ENCODE measurements at regions not wholly inside any gene's neighbourhood (a gene's known extent, or its start where the extent isn't known, plus 50 kb on each side); places are given as distances from the start of the nearest gene placed in this dataset.
A peak's percentile ranks its signal among the peaks of the same experiment; 100 is the strongest.
"Not testable (repeated sequence)": the region's sequence is repeated elsewhere in the genome, so short reads cannot be mapped to it uniquely, and the experiment has no call there.

GRCh38 chr12:31834150-31834549, 105.3 kb upstream of the AMN1 start:
- no peak for ATAC-seq
- intact Hi-C loops (cut with DNase I): no loop called here
- DNase-seq (ENCODE audit: low spot score): no peak

DNA sequence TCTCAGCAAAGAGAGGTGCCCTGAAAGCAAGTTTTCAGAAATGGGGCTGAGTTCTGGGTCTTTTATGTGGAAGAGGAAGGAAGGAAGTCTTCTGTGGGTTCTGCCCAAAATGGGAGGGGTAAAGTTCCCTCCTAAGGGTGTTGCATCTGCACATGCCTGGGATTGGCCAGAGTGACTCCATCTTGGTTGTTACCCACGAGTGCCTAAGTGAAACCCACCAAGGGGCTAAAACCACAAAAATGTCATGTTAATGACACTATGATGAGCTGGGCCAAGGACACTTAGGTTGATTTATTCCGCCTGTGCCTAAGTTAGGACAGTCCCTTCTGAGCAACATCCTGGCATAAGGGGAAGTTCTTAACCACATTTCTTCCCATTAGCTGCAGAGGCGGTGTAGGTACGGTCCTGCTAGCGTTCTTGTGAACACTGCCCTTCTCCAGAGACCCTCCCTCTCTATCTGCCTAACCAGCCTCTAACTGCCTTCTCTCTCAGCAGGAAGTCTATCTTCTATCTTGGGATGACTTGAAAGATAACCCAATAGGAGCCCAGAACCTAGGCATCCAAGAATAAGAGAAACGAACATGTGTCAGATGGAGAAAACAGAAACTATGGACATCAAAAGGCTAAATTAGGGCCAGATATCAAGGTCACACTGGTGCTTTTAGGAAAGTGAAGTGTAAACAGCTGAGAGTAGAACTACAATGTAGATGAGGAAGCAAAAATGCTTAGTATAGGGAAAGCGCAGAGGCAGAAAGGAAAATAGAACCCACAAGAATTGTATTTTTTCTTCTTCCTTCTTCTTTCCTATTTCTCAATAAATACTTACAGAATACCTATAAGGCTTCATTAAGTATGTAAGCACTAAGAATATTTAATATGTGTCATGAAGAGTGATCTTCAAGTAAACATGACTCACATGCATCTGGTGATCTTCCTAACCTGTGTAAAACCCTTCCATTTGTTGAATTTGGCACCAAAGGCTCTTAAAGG, 104.2 kb upstream of the AMN1 start:
- intact Hi-C loops (cut with DNase I): no loop called here
- DNase-seq (ENCODE audit: low spot score): no peak
- ATAC-seq: peak; percentile 72

GRCh38 chr12:31828071-31828470, 99.2 kb upstream of the AMN1 start:
- intact Hi-C loops (cut with DNase I): no loop called here
- no peak for ATAC-seq

GRCh38 chr12:31822761-31823160, 93.9 kb upstream of the AMN1 start:
- no peak for DNase-seq (ENCODE audit: low spot score)
- no peak for ATAC-seq
- intact Hi-C loops (cut with DNase I): no loop called here

More at GRCh38 chr12:31828071-31828470, 99.2 kb upstream of the AMN1 start:
- no peak for DNase-seq (ENCODE audit: low spot score)

GRCh38 chr12:31821484-31821883, 92.7 kb upstream of the AMN1 start:
- intact Hi-C loops (cut with DNase I): no loop called here
- DNase-seq (ENCODE audit: low spot score): no peak
- ATAC-seq: no peak

- intact Hi-C loops (cut with DNase I): no loop called here
- ATAC-seq (no peak), DNase-seq (ENCODE audit: low spot score) (no peak)
Observed at GRCh38 chr12:31820832-31821231, 92.0 kb upstream of the AMN1 start.

GRCh38 chr12:31819427-31819826, 90.6 kb upstream of the AMN1 start:
- intact Hi-C loops (cut with DNase I): no loop called here
- no peak for ATAC-seq
- no peak for DNase-seq (ENCODE audit: low spot score)

GRCh38 chr12:31818623-31819268, 89.9 kb upstream of the AMN1 start:
- intact Hi-C loops (cut with DNase I): no loop called here
- no peak for DNase-seq (ENCODE audit: low spot score)
- ATAC-seq: no peak

- no peak for DNase-seq (ENCODE audit: low spot score)
- intact Hi-C loops (cut with DNase I): no loop called here
- ATAC-seq: no peak
Observed at GRCh38 chr12:31817120-31817519, 88.3 kb upstream of the AMN1 start.

DNA sequence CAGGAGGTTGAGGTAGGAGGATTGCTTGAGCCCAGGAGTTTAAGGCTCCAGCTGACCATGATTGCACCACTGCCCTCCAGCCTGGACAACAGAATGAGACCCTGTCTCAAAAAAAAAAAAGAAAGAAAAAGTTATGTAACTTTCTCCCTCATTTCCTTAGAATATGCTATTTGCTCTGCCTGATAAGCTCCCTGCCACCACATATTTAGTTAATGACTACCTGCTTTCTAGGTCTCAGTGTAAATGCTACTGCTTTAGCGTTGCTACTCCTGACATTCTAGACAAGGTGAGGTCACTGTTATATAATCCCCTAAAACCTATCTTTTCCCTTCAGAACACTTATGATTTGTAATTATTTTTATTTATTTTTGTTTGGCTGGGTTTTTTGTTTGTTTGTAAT, 86.3 kb upstream of the AMN1 start:
- no peak for ATAC-seq
- no peak for DNase-seq (ENCODE audit: low spot score)
- intact Hi-C loops (cut with DNase I): no loop called here

GRCh38 chr12:31813305-31813704, 84.5 kb upstream of the AMN1 start:
- intact Hi-C loops (cut with DNase I): no loop called here
- DNase-seq (ENCODE audit: low spot score) (no peak), ATAC-seq (no peak)

GRCh38 chr12:31807773-31808097, 78.9 kb upstream of the AMN1 start:
- DNase-seq (ENCODE audit: low spot score) (no peak), ATAC-seq (no peak)
- intact Hi-C loops (cut with DNase I): no loop called here

DNA sequence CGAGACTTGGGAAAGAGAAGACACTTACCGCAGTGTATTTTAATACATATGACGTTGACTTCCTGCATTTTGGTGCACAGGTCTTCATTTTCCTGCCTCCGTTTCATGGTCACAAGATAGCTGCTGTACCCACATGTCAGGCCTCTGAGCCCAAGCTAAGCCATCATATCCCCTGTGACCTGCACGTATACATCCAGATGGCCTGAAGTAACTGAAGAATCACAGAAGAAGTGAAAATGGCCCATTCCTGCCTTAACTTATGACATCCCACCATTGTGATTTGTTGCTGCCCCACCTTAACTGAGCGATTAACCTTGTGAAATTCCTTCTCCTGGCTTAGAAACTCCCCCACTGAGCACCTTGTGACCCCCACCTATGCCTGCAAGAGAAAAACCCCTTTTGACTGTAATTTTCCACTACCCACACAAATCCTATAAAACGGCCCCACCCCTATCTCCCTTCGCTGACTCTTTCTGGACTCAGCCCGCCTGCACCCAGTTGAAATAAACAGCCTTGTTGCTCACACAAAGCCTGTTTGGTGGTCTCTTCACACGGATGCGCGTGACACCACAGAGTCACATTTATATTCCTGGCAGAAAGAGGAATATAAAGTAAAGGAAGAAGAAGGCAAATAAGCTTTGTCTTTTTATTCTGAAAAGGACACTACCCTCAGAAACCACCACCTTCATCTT, 78.4 kb upstream of the AMN1 start:
- DNase-seq (ENCODE audit: low spot score); ATAC-seq; intact Hi-C loops (cut with DNase I): not testable (repeated sequence)

GRCh38 chr12:31805681-31806080, 76.9 kb upstream of the AMN1 start:
- intact Hi-C loops (cut with DNase I); ATAC-seq; DNase-seq (ENCODE audit: low spot score): not testable (repeated sequence)

- intact Hi-C loops (cut with DNase I); ATAC-seq; DNase-seq (ENCODE audit: low spot score): not testable (repeated sequence)
Observed at GRCh38 chr12:31804707-31805106, 75.9 kb upstream of the AMN1 start.

- intact Hi-C loops (cut with DNase I): no loop called here
- ATAC-seq: no peak
- no peak for DNase-seq (ENCODE audit: low spot score)
Observed at GRCh38 chr12:31804185-31804504, 75.3 kb upstream of the AMN1 start.

DNA sequence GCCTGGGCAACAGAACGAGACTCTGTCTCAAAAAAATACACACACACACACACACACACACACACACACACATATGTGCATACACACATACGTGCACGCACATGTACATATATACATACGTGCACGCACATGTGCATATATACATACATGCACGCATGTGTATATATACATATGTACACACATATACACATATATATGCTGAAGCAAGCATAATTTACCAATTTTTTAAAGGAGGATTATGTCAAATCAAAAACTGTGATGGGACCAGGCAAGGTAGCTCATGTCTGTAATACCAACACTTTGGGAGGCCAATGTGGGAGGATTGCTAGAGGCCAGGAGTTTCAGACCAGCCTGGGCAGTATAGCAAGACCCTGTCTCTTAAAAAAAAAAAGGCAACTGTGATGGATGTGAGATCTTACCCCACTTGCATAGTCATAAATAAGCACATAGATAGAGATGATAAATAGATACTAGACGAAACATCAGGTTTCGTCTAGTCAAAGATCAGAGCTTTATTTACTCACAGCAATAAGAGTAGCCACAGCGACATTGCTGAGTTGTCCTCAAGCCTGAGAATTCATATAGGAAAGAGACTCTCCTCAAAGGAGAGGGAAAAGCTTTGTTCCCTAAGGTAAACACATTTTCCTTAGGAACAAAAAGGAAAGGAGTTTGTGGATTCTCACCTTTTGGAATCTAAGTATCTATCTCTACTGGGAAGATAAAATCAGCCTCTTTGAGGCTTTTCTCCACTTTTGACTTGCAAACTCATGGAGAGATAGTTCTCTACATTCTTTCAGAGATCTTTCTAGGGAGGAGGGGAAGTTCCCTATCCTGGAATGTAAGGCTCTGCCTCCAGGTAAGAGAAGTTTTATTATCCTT, 74.7 kb upstream of the AMN1 start:
- DNase-seq (ENCODE audit: low spot score): no peak
- ATAC-seq: no peak
- intact Hi-C loops (cut with DNase I): no loop called here

GRCh38 chr12:31801872-31802271, 73.1 kb upstream of the AMN1 start:
- ATAC-seq (no peak), DNase-seq (ENCODE audit: low spot score) (no peak)
- intact Hi-C loops (cut with DNase I): no loop called here

DNA sequence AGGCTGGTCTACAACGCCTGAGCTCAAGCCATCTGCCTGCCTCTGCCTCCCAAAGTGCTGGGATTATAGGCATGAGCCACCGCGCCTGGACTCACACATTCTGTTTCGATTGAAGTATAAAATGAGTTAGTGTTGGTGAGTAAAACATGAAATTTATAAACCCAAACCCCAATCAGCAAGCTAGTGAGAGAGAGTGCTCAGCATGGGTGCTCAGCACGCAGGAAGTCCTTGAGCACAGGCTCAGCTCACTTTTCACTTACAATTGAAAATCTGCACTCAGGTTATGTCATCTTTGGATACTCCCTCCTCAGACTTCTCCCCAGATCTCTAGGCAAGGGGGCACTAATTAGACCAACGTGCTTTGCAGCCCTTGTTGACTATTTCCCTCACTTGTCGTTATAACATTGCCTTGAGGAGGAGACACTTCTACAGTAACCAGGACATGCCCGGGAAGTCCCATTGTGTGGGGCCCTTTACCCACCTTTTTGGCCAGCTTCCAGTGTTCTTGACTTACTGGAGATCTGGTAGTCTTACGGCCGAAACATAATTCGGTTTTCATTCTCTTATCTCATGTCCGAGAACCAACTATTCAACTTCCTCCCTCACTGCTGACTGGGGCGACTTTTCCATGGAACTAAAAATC, 68.5 kb upstream of the AMN1 start:
- intact Hi-C loops (cut with DNase I): no loop called here
- DNase-seq (ENCODE audit: low spot score) (no peak), ATAC-seq (no peak)
